ENCODE measurements at regions not wholly inside any gene's neighbourhood (a gene's known extent, or its start where the extent isn't known, plus 50 kb on each side); places are given as distances from the start of the nearest gene placed in this dataset.
"Not testable (repeated sequence)": the region's sequence is repeated elsewhere in the genome, so short reads cannot be mapped to it uniquely, and the experiment has no call there.

GRCh38 chr3:11719406-11720303, 75.9 kb upstream of the VGLL4 start:
- intact Hi-C loops (cut with micrococcal nuclease) = loop anchor here (2.0 to 10.0 kb wide), 3 partner anchors 53 to 127 kb away; partner anchors contain the start of gene TAMM41
- Mint-ChIP-seq H3K27me3 (peaks cover 29% of the 10 kb centered on the region), H3K36me3 (ENCODE audit: low read depth) (peaks cover 2% of the 10 kb centered on the region), H3K27ac (peak overlapping the region; percentile 37), H3K4me1 (peaks cover 20% of the 10 kb centered on the region), H3K4me3 (peak overlapping the region; percentile 93), H3K9me3 (no peaks in the 10 kb centered on the region)
- DNase-seq = peak; percentile 87

GRCh38 chr3:11718637-11719405, 75.1 kb upstream of the VGLL4 start:
- Mint-ChIP-seq H3K9me3 (no peaks in the 10 kb centered on the region), H3K4me3 (peak overlapping the region; percentile 93), H3K4me1 (peaks cover 20% of the 10 kb centered on the region), H3K27me3 (peaks cover 26% of the 10 kb centered on the region), H3K27ac (peak overlapping the region; percentile 84), H3K36me3 (ENCODE audit: low read depth) (peaks cover 2% of the 10 kb centered on the region)
- peak; percentile 72 for DNase-seq
- intact Hi-C loops (cut with micrococcal nuclease) = loop anchor here (2.0 to 5.0 kb wide), 2 partner anchors 53 to 128 kb away; partner anchors contain the start of gene TAMM41

GRCh38 chr3:11717768-11718636, 74.3 kb upstream of the VGLL4 start:
- peaks cover 2% of the 10 kb centered on the region for H3K36me3 Mint-ChIP-seq (ENCODE audit: low read depth)
- intact Hi-C loops (cut with micrococcal nuclease) = loop anchor here (2.0 to 5.0 kb wide), 2 partner anchors 54 to 129 kb away; partner anchors contain the start of gene TAMM41
- H3K27me3 Mint-ChIP-seq = peaks cover 22% of the 10 kb centered on the region
- no peaks in the 10 kb centered on the region for H3K9me3 Mint-ChIP-seq
- peak overlapping the region; percentile 84 for H3K27ac Mint-ChIP-seq
- H3K4me3 Mint-ChIP-seq = peak overlapping the region; percentile 93
- DNase-seq = no peak
- peaks cover 20% of the 10 kb centered on the region for H3K4me1 Mint-ChIP-seq

- H3K36me3 Mint-ChIP-seq (ENCODE audit: low read depth) = peaks cover 2% of the 10 kb centered on the region
- no peak overlapping the region for H3K27ac Mint-ChIP-seq
- no peak overlapping the region for H3K4me3 Mint-ChIP-seq
- peaks cover 20% of the 10 kb centered on the region for H3K4me1 Mint-ChIP-seq
- no peak for DNase-seq
- intact Hi-C loops (cut with micrococcal nuclease) = loop anchor here (5.0 kb wide), 1 partner anchor 55 kb away; no protein-coding TSS in a partner anchor
- no peaks in the 10 kb centered on the region for H3K9me3 Mint-ChIP-seq
- peaks cover 22% of the 10 kb centered on the region for H3K27me3 Mint-ChIP-seq
Measured at GRCh38 chr3:11717301-11717700, 73.6 kb upstream of the VGLL4 start.

GRCh38 chr3:11716573-11717290, 73.0 kb upstream of the VGLL4 start:
- no peak for DNase-seq
- Mint-ChIP-seq H3K4me3 (no peak overlapping the region), H3K9me3 (no peaks in the 10 kb centered on the region), H3K27me3 (peaks cover 17% of the 10 kb centered on the region), H3K27ac (no peak overlapping the region), H3K36me3 (ENCODE audit: low read depth) (peaks cover 2% of the 10 kb centered on the region), H3K4me1 (peaks cover 20% of the 10 kb centered on the region)
- intact Hi-C loops (cut with micrococcal nuclease) = loop anchor here (5.0 kb wide), 1 partner anchor 56 kb away; no protein-coding TSS in a partner anchor

GRCh38 chr3:11713171-11713570, 69.5 kb upstream of the VGLL4 start:
- H3K27ac Mint-ChIP-seq = no peak overlapping the region
- intact Hi-C loops (cut with micrococcal nuclease) = no loop called here
- H3K4me1 Mint-ChIP-seq = peaks cover 7% of the 10 kb centered on the region
- DNase-seq = no peak
- H3K36me3 Mint-ChIP-seq (ENCODE audit: low read depth) = no peaks in the 10 kb centered on the region
- H3K27me3 Mint-ChIP-seq = peaks cover 2% of the 10 kb centered on the region
- H3K9me3 Mint-ChIP-seq = peaks cover 8% of the 10 kb centered on the region
- no peak overlapping the region for H3K4me3 Mint-ChIP-seq

GRCh38 chr3:11712646-11713045, 68.9 kb upstream of the VGLL4 start:
- H3K9me3 Mint-ChIP-seq = peaks cover 8% of the 10 kb centered on the region
- no peaks in the 10 kb centered on the region for H3K27me3 Mint-ChIP-seq
- intact Hi-C loops (cut with micrococcal nuclease) = no loop called here
- no peak overlapping the region for H3K4me3 Mint-ChIP-seq
- no peak for DNase-seq
- no peaks in the 10 kb centered on the region for H3K36me3 Mint-ChIP-seq (ENCODE audit: low read depth)
- H3K27ac Mint-ChIP-seq = no peak overlapping the region
- peaks cover 4% of the 10 kb centered on the region for H3K4me1 Mint-ChIP-seq

- Mint-ChIP-seq H3K36me3 (ENCODE audit: low read depth) (no peaks in the 10 kb centered on the region), H3K9me3 (peaks cover 8% of the 10 kb centered on the region), H3K4me3 (no peak overlapping the region), H3K27ac (no peak overlapping the region), H3K27me3 (no peaks in the 10 kb centered on the region), H3K4me1 (peaks cover 4% of the 10 kb centered on the region)
- DNase-seq = no peak
- intact Hi-C loops (cut with micrococcal nuclease) = no loop called here
Measured at GRCh38 chr3:11711876-11712275, 68.2 kb upstream of the VGLL4 start.

GRCh38 chr3:11709782-11710181, 66.1 kb upstream of the VGLL4 start:
- Mint-ChIP-seq H3K27me3 (no peaks in the 10 kb centered on the region), H3K9me3 (peaks cover 8% of the 10 kb centered on the region), H3K4me3 (no peak overlapping the region), H3K36me3 (ENCODE audit: low read depth) (no peaks in the 10 kb centered on the region), H3K4me1 (no peaks in the 10 kb centered on the region), H3K27ac (no peak overlapping the region)
- no peak for DNase-seq
- intact Hi-C loops (cut with micrococcal nuclease) = no loop called here

GRCh38 chr3:11707084-11707483, 63.4 kb upstream of the VGLL4 start:
- H3K4me3 Mint-ChIP-seq; intact Hi-C loops (cut with micrococcal nuclease); H3K36me3 Mint-ChIP-seq (ENCODE audit: low read depth); H3K9me3 Mint-ChIP-seq; H3K27me3 Mint-ChIP-seq; H3K4me1 Mint-ChIP-seq; DNase-seq; H3K27ac Mint-ChIP-seq: not testable (repeated sequence)

GRCh38 chr3:11706604-11707003, 62.9 kb upstream of the VGLL4 start:
- intact Hi-C loops (cut with micrococcal nuclease) = no loop called here
- Mint-ChIP-seq H3K36me3 (ENCODE audit: low read depth) (no peaks in the 10 kb centered on the region), H3K9me3 (peaks cover 8% of the 10 kb centered on the region), H3K4me3 (no peak overlapping the region), H3K4me1 (no peaks in the 10 kb centered on the region), H3K27ac (no peak overlapping the region), H3K27me3 (no peaks in the 10 kb centered on the region)
- DNase-seq = no peak

- H3K4me1 Mint-ChIP-seq = no peaks in the 10 kb centered on the region
- H3K9me3 Mint-ChIP-seq = peaks cover 6% of the 10 kb centered on the region
- intact Hi-C loops (cut with micrococcal nuclease) = no loop called here
- H3K4me3 Mint-ChIP-seq = no peak overlapping the region
- no peak for DNase-seq
- no peaks in the 10 kb centered on the region for H3K36me3 Mint-ChIP-seq (ENCODE audit: low read depth)
- no peaks in the 10 kb centered on the region for H3K27me3 Mint-ChIP-seq
- no peak overlapping the region for H3K27ac Mint-ChIP-seq
Measured at GRCh38 chr3:11705049-11705448, 61.3 kb upstream of the VGLL4 start.

- Mint-ChIP-seq H3K36me3 (ENCODE audit: low read depth) (no peaks in the 10 kb centered on the region), H3K27me3 (no peaks in the 10 kb centered on the region), H3K27ac (no peak overlapping the region), H3K4me3 (no peak overlapping the region), H3K4me1 (no peaks in the 10 kb centered on the region), H3K9me3 (no peaks in the 10 kb centered on the region)
- DNase-seq = no peak
- intact Hi-C loops (cut with micrococcal nuclease) = no loop called here
Measured at GRCh38 chr3:11703146-11703545, 59.4 kb upstream of the VGLL4 start.
